Sigmoid colon (tissue), 6 donors: ENCODE measurements at regions not wholly inside any gene's neighbourhood (a gene's known extent, or its start where the extent isn't known, plus 50 kb on each side); places are given as distances from the start of the nearest gene placed in this dataset.

Source experiments
- DNase-seq: peaks from one replicate; pipeline ENCODE4 v3.0.0-alpha.2; 2019
- H3K27ac ChIP-seq, 4 donors: fragments of 200-600 bp; sonication (generic); one replicate each; pipeline ENCODE4 v1.5.1; 2016 to 2019; ENCODE audit warnings: mild to moderate bottlenecking in 1 of 4
- H3K27me3 ChIP-seq, 3 donors: fragments of 200-600 bp; sonication (generic); one replicate each; pipeline ENCODE4 v1.5.1; 2019; ENCODE audit warnings: mild to moderate bottlenecking in 1 of 3
- H3K36me3 ChIP-seq, 4 donors: fragments of 200-600 bp; sonication (generic); one replicate each; pipeline ENCODE4 v1.5.1; 2016 to 2019
- H3K4me1 ChIP-seq, 4 donors: fragments of 200-600 bp; sonication (generic); one replicate each; pipeline ENCODE4 v1.5.1; 2017 to 2019
- H3K4me3 ChIP-seq, 4 donors: fragments of 200-600 bp; sonication (generic); one replicate each; pipeline ENCODE4 v1.5.1; 2017 to 2019; ENCODE audit warnings: mild to moderate bottlenecking in 2 of 4, moderate library complexity in 1 of 4
- H3K9me3 ChIP-seq, 4 donors: fragments of 200-600 bp in 3 of 4; sonication (generic) in 3 of 4; one replicate each; pipeline versions ENCODE4 v1.5.1 to v1.6.1; 2013 to 2019
- CTCF ChIP-seq, 4 experiments: fragments of 450-650 bp in 3 of 4; fragments of 200-600 bp in 1 of 4; IDR thresholded peaks; one replicate each; pipeline ENCODE4 v1.5.1; 2016 to 2019; ENCODE audit warnings: antibody characterized with exemption in 4 of 4, mild to moderate bottlenecking in 3 of 4, moderate library complexity in 2 of 4
- EP300 ChIP-seq, 4 donors: sonication (generic); formaldehyde crosslinking; IDR thresholded peaks; one replicate each; pipeline ENCODE4 v1.6.1; 2017; ENCODE audit warnings: antibody characterized with exemption in 4 of 4
- POLR2A ChIP-seq, 2 donors: fragments of 450-650 bp; IDR thresholded peaks; one replicate each; pipeline ENCODE4 v1.6.1; 2016; ENCODE audit warnings: antibody characterized with exemption in 2 of 2, mild to moderate bottlenecking in 2 of 2, moderate library complexity in 2 of 2
- POLR2AphosphoS5 ChIP-seq, 4 donors: sonication (generic); formaldehyde crosslinking; IDR thresholded peaks; one replicate each; pipeline ENCODE4 v1.6.1; 2017; ENCODE audit warnings: antibody characterized with exemption in 4 of 4
- WGBS, 2 donors: extraction: QIAGEN DNeasy Blood & Tissue Kit; methylation state at CpG; one replicate each; pipeline ENCODE4 v1.1.7; 2013; 5-methylcytosine and 5-hydroxymethylcytosine counted together
- intact Hi-C: fragments of 100-400 bp; cut with DNase I; formaldehyde crosslinking; loops from one replicate; pipeline ENCODE4 v1.15.1; 2023
- donor health status: healthy with polysubstance abuse.
- donor health status: healthy.

- TF ChIP-seq POLR2A (IDR thresholded peaks at IDR 0.05) = no peak
- no peak for TF ChIP-seq CTCF (IDR thresholded peaks at IDR 0.05)
- no peak for TF ChIP-seq EP300 (IDR thresholded peaks at IDR 0.05)
- TF ChIP-seq POLR2AphosphoS5 (IDR thresholded peaks at IDR 0.05) = no peak
- Histone ChIP-seq H3K27me3 (no peaks in the 10 kb centered on the region), H3K36me3 (no peaks in the 10 kb centered on the region), H3K9me3 (no peaks in the 10 kb centered on the region), H3K4me1 (no peaks in the 10 kb centered on the region), H3K4me3 (no peak overlapping the region), H3K27ac (no peak overlapping the region)
- no peak for DNase-seq
- intact Hi-C loops = no loop called here
Measured at GRCh38 chr6:145384503-145384902, 350.8 kb downstream of the EPM2A start.

- no peak overlapping the region for H3K4me3 ChIP-seq
- no peak overlapping the region for H3K27ac ChIP-seq
- no peak for DNase-seq
- TF ChIP-seq CTCF (IDR thresholded peaks at IDR 0.05) (no peak), POLR2A (IDR thresholded peaks at IDR 0.05) (no peak), EP300 (IDR thresholded peaks at IDR 0.05) (no peak), POLR2AphosphoS5 (IDR thresholded peaks at IDR 0.05) (no peak)
- no peaks in the 10 kb centered on the region for H3K27me3 ChIP-seq
- no peaks in the 10 kb centered on the region for H3K9me3 ChIP-seq
- H3K4me1 ChIP-seq = no peaks in the 10 kb centered on the region
- 73 to 83% methylated on average over 1 of the region's 1 CpG for WGBS, 2 donors
- intact Hi-C loops = no loop called here
- no peaks in the 10 kb centered on the region for H3K36me3 ChIP-seq
Measured at GRCh38 chr6:145396499-145396898, 338.8 kb downstream of the EPM2A start.

- Histone ChIP-seq H3K36me3 (no peaks in the 10 kb centered on the region), H3K9me3 (no peaks in the 10 kb centered on the region), H3K4me1 (no peaks in the 10 kb centered on the region), H3K27ac (no peak overlapping the region), H3K4me3 (no peak overlapping the region), H3K27me3 (no peaks in the 10 kb centered on the region)
- TF ChIP-seq POLR2A (IDR thresholded peaks at IDR 0.05) (no peak), POLR2AphosphoS5 (IDR thresholded peaks at IDR 0.05) (no peak), EP300 (IDR thresholded peaks at IDR 0.05) (no peak), CTCF (IDR thresholded peaks at IDR 0.05) (no peak)
- DNase-seq = no peak
- intact Hi-C loops = no loop called here
- 79 to 95% methylated on average over 4 of the region's 4 CpGs for whole genome bisulfite sequencing, 2 donors
Measured at GRCh38 chr6:145400508-145400907, 334.8 kb downstream of the EPM2A start.

- 81 to 83% methylated on average over 5 of the region's 5 CpGs for WGBS, 2 donors
- TF ChIP-seq CTCF (IDR thresholded peaks at IDR 0.05) (no peak), POLR2A (IDR thresholded peaks at IDR 0.05) (no peak), EP300 (IDR thresholded peaks at IDR 0.05) (no peak), POLR2AphosphoS5 (IDR thresholded peaks at IDR 0.05) (no peak)
- no peak overlapping the region for H3K4me3 ChIP-seq
- no peaks in the 10 kb centered on the region for H3K36me3 ChIP-seq
- intact Hi-C loops = no loop called here
- H3K27me3 ChIP-seq = no peaks in the 10 kb centered on the region
- H3K27ac ChIP-seq = no peak overlapping the region
- H3K9me3 ChIP-seq = no peaks in the 10 kb centered on the region
- DNase-seq = no peak
- no peaks in the 10 kb centered on the region for H3K4me1 ChIP-seq
Measured at GRCh38 chr6:145405006-145405551, 330.2 kb downstream of the EPM2A start.

- Histone ChIP-seq H3K27me3 (no peaks in the 10 kb centered on the region), H3K36me3 (no peaks in the 10 kb centered on the region), H3K4me3 (no peak overlapping the region), H3K9me3 (no peaks in the 10 kb centered on the region), H3K27ac (no peak overlapping the region), H3K4me1 (no peaks in the 10 kb centered on the region)
- WGBS, 2 donors = 44 to 69% methylated on average over 4 of the region's 4 CpGs
- DNase-seq = no peak
- TF ChIP-seq POLR2A (IDR thresholded peaks at IDR 0.05) = no peak
- no peak for TF ChIP-seq POLR2AphosphoS5 (IDR thresholded peaks at IDR 0.05)
- TF ChIP-seq CTCF (IDR thresholded peaks at IDR 0.05) = no peak
- no peak for TF ChIP-seq EP300 (IDR thresholded peaks at IDR 0.05)
- intact Hi-C loops = no loop called here
Measured at GRCh38 chr6:145406783-145407182, 328.5 kb downstream of the EPM2A start.
